ENCODE measurements at regions not wholly inside any gene's neighbourhood (a gene's known extent, or its start where the extent isn't known, plus 50 kb on each side); places are given as distances from the start of the nearest gene placed in this dataset.

DNA sequence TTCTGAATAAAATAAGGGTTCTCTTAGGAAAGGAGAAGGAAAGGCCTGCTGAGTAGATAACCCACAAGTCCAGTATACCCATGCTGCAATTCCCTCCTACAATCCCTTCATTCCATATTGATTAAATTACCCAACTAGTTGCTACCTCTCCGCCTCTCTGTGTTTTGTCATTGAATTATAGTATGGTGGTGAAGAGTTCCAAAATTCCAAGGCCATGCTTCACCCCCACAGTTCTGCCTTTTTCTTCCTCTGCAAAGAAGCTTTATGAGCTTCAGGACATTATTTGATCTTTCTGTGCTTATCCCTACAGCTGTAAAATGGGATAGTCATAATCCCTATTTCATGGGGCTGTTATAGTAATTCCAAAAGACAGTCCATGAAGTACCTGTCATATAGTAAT, 215.6 kb downstream of the ACTL7B start:
- Histone ChIP-seq H3K9me3 (ENCODE audit: insufficient read depth, low read depth, low read length) (no peaks in the 10 kb centered on the region), H3F3A (ENCODE audit: low read depth) (no peaks in the 10 kb centered on the region), H3K36me3 (ENCODE audit: insufficient read depth, low read length) (no peaks in the 10 kb centered on the region), H3K27me3 (ENCODE audit: insufficient read depth, low read length, poor library complexity, severe bottlenecking) (no peaks in the 10 kb centered on the region), H3K4me2 (ENCODE audit: low read depth, low read length, poor library complexity, severe bottlenecking) (no peak overlapping the region), H3K4me1 (ENCODE audit: insufficient read depth, low read length, poor library complexity, severe bottlenecking) (no peaks in the 10 kb centered on the region), H4K20me1 (ENCODE audit: insufficient read depth, low read length, poor library complexity, severe bottlenecking) (no peaks in the 10 kb centered on the region), H3K9me2 (replicated peaks; ENCODE audit: low read depth, low read length) (no peaks in the 10 kb centered on the region), H3K9ac (ENCODE audit: low read depth, low read length, poor library complexity, severe bottlenecking) (no peak overlapping the region), H3K79me2 (ENCODE audit: insufficient read depth, low read length) (no peaks in the 10 kb centered on the region), H2AFZ (ENCODE audit: low read length) (no peak overlapping the region), H3K4me3 (ENCODE audit: low read length, poor library complexity, severe bottlenecking) (no peak overlapping the region)
- no peak for TF ChIP-seq EZH2phosphoT487 (IDR thresholded peaks at IDR 0.05; ENCODE audit: borderline replicate concordance)
- TF ChIP-seq, protein P1, sequence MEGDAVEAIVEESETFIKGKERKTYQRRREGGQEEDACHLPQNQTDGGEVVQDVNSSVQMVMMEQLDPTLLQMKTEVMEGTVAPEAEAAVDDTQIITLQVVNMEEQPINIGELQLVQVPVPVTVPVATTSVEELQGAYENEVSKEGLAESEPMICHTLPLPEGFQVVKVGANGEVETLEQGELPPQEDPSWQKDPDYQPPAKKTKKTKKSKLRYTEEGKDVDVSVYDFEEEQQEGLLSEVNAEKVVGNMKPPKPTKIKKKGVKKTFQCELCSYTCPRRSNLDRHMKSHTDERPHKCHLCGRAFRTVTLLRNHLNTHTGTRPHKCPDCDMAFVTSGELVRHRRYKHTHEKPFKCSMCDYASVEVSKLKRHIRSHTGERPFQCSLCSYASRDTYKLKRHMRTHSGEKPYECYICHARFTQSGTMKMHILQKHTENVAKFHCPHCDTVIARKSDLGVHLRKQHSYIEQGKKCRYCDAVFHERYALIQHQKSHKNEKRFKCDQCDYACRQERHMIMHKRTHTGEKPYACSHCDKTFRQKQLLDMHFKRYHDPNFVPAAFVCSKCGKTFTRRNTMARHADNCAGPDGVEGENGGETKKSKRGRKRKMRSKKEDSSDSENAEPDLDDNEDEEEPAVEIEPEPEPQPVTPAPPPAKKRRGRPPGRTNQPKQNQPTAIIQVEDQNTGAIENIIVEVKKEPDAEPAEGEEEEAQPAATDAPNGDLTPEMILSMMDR (conservative IDR thresholded peaks at IDR 0.05; ENCODE audit: low read length) = no peak

DNA sequence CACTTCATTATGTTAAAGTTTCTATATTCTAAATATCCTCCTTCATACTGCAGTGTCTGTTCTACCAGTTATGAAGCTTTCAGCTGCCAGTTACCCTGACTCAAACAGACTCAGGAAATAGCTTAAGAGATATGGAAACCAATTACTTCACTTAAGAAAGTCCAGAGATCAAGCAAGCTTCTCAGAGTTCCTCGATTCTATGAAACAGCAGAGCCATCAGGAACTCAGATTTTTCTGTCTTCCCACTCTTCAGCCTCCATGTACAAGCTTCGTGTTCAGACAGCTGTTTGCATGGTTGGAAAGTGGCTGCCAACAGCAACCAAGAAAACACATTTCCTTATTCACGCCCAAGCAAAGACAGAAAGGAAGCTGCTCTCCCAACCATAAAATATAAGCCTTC, 216.1 kb downstream of the ACTL7B start:
- no peak overlapping the region for H3K4me2 ChIP-seq (ENCODE audit: low read depth, low read length, poor library complexity, severe bottlenecking)
- no peaks in the 10 kb centered on the region for H3K9me2 ChIP-seq (replicated peaks; ENCODE audit: low read depth, low read length)

DNA sequence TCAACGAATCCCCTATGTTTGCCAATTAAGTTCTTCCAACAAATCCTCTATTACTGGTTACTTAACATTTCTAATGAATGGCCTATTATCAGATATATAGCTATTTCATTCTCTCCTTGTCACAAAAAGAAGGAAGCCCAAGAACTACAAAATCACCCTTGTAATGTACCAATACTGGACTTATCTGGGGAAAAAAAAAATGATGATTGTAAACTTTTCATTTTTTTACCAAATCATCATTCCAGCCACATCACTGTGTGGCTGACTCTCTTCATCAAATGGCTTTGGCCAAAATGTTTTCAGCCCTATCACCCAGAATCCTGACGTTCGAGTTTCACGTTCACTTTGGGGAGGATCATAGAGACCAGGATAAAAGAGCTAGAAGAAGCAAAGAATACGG, 216.7 kb downstream of the ACTL7B start:
- no peaks in the 10 kb centered on the region for H3K4me1 ChIP-seq (ENCODE audit: insufficient read depth, low read length, poor library complexity, severe bottlenecking)
- no peaks in the 10 kb centered on the region for H4K20me1 ChIP-seq (ENCODE audit: insufficient read depth, low read length, poor library complexity, severe bottlenecking)
- H3K79me2 ChIP-seq (ENCODE audit: insufficient read depth, low read length) = no peaks in the 10 kb centered on the region
- no peaks in the 10 kb centered on the region for H3K36me3 ChIP-seq (ENCODE audit: insufficient read depth, low read length)
- H3K9me2 ChIP-seq (replicated peaks; ENCODE audit: low read depth, low read length) = no peaks in the 10 kb centered on the region
- TF ChIP-seq, protein P1 (conservative IDR thresholded peaks at IDR 0.05; ENCODE audit: low read length) = no peak
- no peak for TF ChIP-seq EZH2phosphoT487 (IDR thresholded peaks at IDR 0.05; ENCODE audit: borderline replicate concordance)
- no peaks in the 10 kb centered on the region for H3K27me3 ChIP-seq (ENCODE audit: insufficient read depth, low read length, poor library complexity, severe bottlenecking)
- no peak overlapping the region for H2AFZ ChIP-seq (ENCODE audit: low read length)
- no peak overlapping the region for H3K9ac ChIP-seq (ENCODE audit: low read depth, low read length, poor library complexity, severe bottlenecking)
- H3K9me3 ChIP-seq (ENCODE audit: insufficient read depth, low read depth, low read length) = no peaks in the 10 kb centered on the region
- no peak overlapping the region for H3K4me3 ChIP-seq (ENCODE audit: low read length, poor library complexity, severe bottlenecking)
- no peaks in the 10 kb centered on the region for H3F3A ChIP-seq (ENCODE audit: low read depth)
- no peak overlapping the region for H3K4me2 ChIP-seq (ENCODE audit: low read depth, low read length, poor library complexity, severe bottlenecking)

More for the DNA sequence above, 216.1 kb downstream of the ACTL7B start:
- Histone ChIP-seq H3K4me1 (ENCODE audit: insufficient read depth, low read length, poor library complexity, severe bottlenecking) (no peaks in the 10 kb centered on the region), H2AFZ (ENCODE audit: low read length) (no peak overlapping the region), H3K79me2 (ENCODE audit: insufficient read depth, low read length) (no peaks in the 10 kb centered on the region), H3K9ac (ENCODE audit: low read depth, low read length, poor library complexity, severe bottlenecking) (no peak overlapping the region), H3K4me3 (ENCODE audit: low read length, poor library complexity, severe bottlenecking) (no peak overlapping the region), H4K20me1 (ENCODE audit: insufficient read depth, low read length, poor library complexity, severe bottlenecking) (no peaks in the 10 kb centered on the region), H3F3A (ENCODE audit: low read depth) (no peaks in the 10 kb centered on the region), H3K36me3 (ENCODE audit: insufficient read depth, low read length) (no peaks in the 10 kb centered on the region), H3K9me3 (ENCODE audit: insufficient read depth, low read depth, low read length) (no peaks in the 10 kb centered on the region), H3K27me3 (ENCODE audit: insufficient read depth, low read length, poor library complexity, severe bottlenecking) (no peaks in the 10 kb centered on the region)
- TF ChIP-seq EZH2phosphoT487 (IDR thresholded peaks at IDR 0.05; ENCODE audit: borderline replicate concordance) = no peak
- TF ChIP-seq, protein P1 (conservative IDR thresholded peaks at IDR 0.05; ENCODE audit: low read length) = no peak

Measured in Loucy (cell line).